ENCODE measurements at regions not wholly inside any gene's neighbourhood (a gene's known extent, or its start where the extent isn't known, plus 50 kb on each side); places are given as distances from the start of the nearest gene placed in this dataset.

DNA sequence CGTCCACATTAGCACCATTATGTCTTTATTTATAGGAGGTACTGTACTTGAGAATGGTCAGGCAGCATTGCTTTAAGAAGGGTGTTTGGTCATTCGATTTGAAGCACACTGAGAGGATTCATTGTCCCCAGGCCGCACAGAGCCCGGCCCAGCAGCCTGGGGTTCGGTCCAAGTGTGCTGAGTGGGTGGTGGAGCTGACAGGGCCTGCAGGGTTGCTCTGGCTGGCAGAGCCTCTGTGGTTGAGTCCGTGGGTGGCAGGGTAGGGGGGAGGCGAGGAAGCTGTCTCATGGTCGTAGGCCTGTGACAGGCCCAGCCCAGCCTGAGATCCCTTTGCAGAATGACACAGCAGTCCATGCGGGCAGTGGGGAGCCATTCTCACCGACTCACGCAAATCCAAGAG lies 227.7 kb upstream of the TOPAZ1 start (continued):
- TF ChIP-seq, protein P1, sequence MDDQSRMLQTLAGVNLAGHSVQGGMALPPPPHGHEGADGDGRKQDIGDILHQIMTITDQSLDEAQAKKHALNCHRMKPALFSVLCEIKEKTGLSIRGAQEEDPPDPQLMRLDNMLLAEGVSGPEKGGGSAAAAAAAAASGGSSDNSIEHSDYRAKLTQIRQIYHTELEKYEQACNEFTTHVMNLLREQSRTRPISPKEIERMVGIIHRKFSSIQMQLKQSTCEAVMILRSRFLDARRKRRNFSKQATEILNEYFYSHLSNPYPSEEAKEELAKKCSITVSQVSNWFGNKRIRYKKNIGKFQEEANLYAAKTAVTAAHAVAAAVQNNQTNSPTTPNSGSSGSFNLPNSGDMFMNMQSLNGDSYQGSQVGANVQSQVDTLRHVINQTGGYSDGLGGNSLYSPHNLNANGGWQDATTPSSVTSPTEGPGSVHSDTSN (IDR thresholded peaks at IDR 0.05; ENCODE audit: insufficient replicate concordance, low read depth, low read length), result no peak
- TF ChIP-seq HDAC6 (IDR thresholded peaks at IDR 0.05; ENCODE audit: unreplicated experiment) (no peak), IRF4 (IDR thresholded peaks at IDR 0.05; ENCODE audit: low read depth, low read length) (no peak), IKZF1 (conservative IDR thresholded peaks at IDR 0.05) (no peak)

DNA sequence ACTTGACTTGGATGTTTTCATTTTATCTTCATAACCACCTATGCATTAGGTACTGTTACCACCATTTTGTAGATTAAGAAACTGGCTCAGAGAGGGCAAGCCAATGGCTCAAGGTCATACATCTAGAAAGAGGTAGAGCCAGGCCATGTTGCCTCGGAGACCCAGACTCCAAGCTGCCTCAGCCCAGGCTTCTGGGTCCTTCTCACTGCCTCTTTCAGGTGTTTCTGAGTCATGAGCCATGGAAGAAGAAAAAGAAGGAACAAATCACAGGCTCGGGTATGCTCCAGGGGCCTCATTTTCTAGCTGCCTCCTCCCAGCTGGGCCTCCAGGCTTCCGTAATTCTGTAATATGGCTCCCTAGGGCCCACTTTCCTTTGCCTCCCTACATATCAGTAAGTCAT lies 226.5 kb upstream of the TOPAZ1 start:
- RAD21 ChIA-PET (ENCODE audit: unreplicated experiment), result no interaction called here
- no peak for FAIRE-seq
- WGBS (ENCODE audit: insufficient coverage, insufficient replicate concordance, low lambda C conversion rate, missing lambda C conversion rate), result 56% methylated on average over 3 of the region's 3 CpGs

More for the DNA sequence above, 226.5 kb upstream of the TOPAZ1 start:
- Histone ChIP-seq H3K9ac (ENCODE audit: control insufficient read depth, insufficient read depth, low read length) (no peak overlapping the region), H2AFZ (ENCODE audit: control insufficient read depth, low read depth, low read length) (no peak overlapping the region), H3K27me3 (replicated peaks in 1 of 2; ENCODE audit: control insufficient read depth in 2 of 2, insufficient read depth in 2 of 2, low read length in 1 of 2) (no peaks in the 10 kb centered on the region), H4K20me1 (ENCODE audit: control insufficient read depth, insufficient read depth) (no peaks in the 10 kb centered on the region), H3K27ac (ENCODE audit: control insufficient read depth, insufficient read depth) (no peak overlapping the region), H3K4me1 (ENCODE audit: control insufficient read depth, insufficient read depth, low read length) (no peaks in the 10 kb centered on the region; the same call in 1 of the 2 replicates), H3K4me2 (ENCODE audit: control insufficient read depth, insufficient read depth) (no peak overlapping the region), H3K4me3 (no peak overlapping the region), H3K9me3 (replicated peaks; ENCODE audit: control insufficient read depth, insufficient read depth, low read length) (no peaks in the 10 kb centered on the region), H3K79me2 (ENCODE audit: control insufficient read depth, insufficient read depth, low read length) (no peaks in the 10 kb centered on the region; the same call in none of the 2 replicates), H3K36me3 (ENCODE audit: control insufficient read depth in 2 of 2, insufficient read depth in 2 of 2, low read length in 1 of 2) (no peaks in the 10 kb centered on the region; a peak in 2 of 4 replicates)
- intact Hi-C loops (cut with micrococcal nuclease; ENCODE audit: unreplicated experiment), result no loop called here
- ATAC-seq (no peak), DNase-seq (ENCODE audit: low read depth, low spot score) (no peak)
- CTCF ChIA-PET, result no interaction called here
- POLR2A ChIA-PET, result no interaction called here
- no TSS peak for BruUV-seq (replicated peaks)
- in situ Hi-C loops (cut with MboI), result no loop called here
- TF ChIP-seq, protein P2, sequence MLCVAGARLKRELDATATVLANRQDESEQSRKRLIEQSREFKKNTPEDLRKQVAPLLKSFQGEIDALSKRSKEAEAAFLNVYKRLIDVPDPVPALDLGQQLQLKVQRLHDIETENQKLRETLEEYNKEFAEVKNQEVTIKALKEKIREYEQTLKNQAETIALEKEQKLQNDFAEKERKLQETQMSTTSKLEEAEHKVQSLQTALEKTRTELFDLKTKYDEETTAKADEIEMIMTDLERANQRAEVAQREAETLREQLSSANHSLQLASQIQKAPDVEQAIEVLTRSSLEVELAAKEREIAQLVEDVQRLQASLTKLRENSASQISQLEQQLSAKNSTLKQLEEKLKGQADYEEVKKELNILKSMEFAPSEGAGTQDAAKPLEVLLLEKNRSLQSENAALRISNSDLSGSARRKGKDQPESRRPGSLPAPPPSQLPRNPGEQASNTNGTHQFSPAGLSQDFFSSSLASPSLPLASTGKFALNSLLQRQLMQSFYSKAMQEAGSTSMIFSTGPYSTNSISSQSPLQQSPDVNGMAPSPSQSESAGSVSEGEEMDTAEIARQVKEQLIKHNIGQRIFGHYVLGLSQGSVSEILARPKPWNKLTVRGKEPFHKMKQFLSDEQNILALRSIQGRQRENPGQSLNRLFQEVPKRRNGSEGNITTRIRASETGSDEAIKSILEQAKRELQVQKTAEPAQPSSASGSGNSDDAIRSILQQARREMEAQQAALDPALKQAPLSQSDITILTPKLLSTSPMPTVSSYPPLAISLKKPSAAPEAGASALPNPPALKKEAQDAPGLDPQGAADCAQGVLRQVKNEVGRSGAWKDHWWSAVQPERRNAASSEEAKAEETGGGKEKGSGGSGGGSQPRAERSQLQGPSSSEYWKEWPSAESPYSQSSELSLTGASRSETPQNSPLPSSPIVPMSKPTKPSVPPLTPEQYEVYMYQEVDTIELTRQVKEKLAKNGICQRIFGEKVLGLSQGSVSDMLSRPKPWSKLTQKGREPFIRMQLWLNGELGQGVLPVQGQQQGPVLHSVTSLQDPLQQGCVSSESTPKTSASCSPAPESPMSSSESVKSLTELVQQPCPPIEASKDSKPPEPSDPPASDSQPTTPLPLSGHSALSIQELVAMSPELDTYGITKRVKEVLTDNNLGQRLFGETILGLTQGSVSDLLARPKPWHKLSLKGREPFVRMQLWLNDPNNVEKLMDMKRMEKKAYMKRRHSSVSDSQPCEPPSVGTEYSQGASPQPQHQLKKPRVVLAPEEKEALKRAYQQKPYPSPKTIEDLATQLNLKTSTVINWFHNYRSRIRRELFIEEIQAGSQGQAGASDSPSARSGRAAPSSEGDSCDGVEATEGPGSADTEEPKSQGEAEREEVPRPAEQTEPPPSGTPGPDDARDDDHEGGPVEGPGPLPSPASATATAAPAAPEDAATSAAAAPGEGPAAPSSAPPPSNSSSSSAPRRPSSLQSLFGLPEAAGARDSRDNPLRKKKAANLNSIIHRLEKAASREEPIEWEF (IDR thresholded peaks at IDR 0.05; ENCODE audit: insufficient replicate concordance, low read depth, low read length), result no peak
- TF ChIP-seq, protein P3, sequence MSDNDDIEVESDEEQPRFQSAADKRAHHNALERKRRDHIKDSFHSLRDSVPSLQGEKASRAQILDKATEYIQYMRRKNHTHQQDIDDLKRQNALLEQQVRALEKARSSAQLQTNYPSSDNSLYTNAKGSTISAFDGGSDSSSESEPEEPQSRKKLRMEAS (IDR thresholded peaks at IDR 0.05; ENCODE audit: low read depth, low read length), result no peak
- SMC1A ChIA-PET (ENCODE audit: uncharacterized antibody, unreplicated experiment), result no interaction called here
